IMR-90 (cell line): ENCODE measurements at regions not wholly inside any gene's neighbourhood (a gene's known extent, or its start where the extent isn't known, plus 50 kb on each side); places are given as distances from the start of the nearest gene placed in this dataset.

Source experiments
- CEBPB ChIP-seq: IDR thresholded peaks from 2 replicates; pipeline ENCODE4 v1.6.1; 2012; ENCODE audit warnings: low read depth, low read length, improper control_type of control experiment
- CHD1 ChIP-seq: IDR thresholded peaks from 2 replicates; pipeline ENCODE4 v1.6.1; 2012; ENCODE audit warnings: low read depth, low read length, improper control_type of control experiment
- CTCF ChIP-seq: conservative IDR thresholded peaks from 2 replicates; pipeline ENCODE4 v1.5.1; 2012; ENCODE audit warnings: mild to moderate bottlenecking, low read depth, low read length, improper control_type of control experiment
- ELK1 ChIP-seq: fragments of 150-350 bp; IDR thresholded peaks from 2 replicates; pipeline ENCODE4 v1.6.1; 2016; ENCODE audit warnings: low read depth, mild to moderate bottlenecking, low read length, moderate library complexity, borderline replicate concordance
- MXI1 ChIP-seq: IDR thresholded peaks from 2 replicates; pipeline ENCODE4 v1.6.1; 2012; ENCODE audit warnings: low read depth, mild to moderate bottlenecking, low read length, moderate library complexity, borderline replicate concordance
- NFE2L2 ChIP-seq: fragments of 150-350 bp; IDR thresholded peaks from 2 replicates; pipeline ENCODE4 v1.6.1; 2016; ENCODE audit warnings: low read depth, mild to moderate bottlenecking, low read length
- POLR2A ChIP-seq: IDR thresholded peaks from 2 replicates; pipeline ENCODE4 v1.6.1; 2012; ENCODE audit warnings: mild to moderate bottlenecking, low read depth, low read length
- RAD21 ChIP-seq: IDR thresholded peaks from 2 replicates; pipeline ENCODE4 v1.6.1; 2012; ENCODE audit warnings: low read length, improper control_type of control experiment
- RCOR1 ChIP-seq: IDR thresholded peaks from 2 replicates; pipeline ENCODE4 v1.6.1; 2012; ENCODE audit warnings: mild to moderate bottlenecking, low read length, improper control_type of control experiment; ENCODE audit not compliant: insufficient replicate concordance
- RFX5 ChIP-seq: IDR thresholded peaks from 2 replicates; pipeline ENCODE4 v1.8.0; 2012; ENCODE audit warnings: low read depth, mild to moderate bottlenecking, low read length, moderate library complexity
- SMC3 ChIP-seq: fragments of 150-350 bp; IDR thresholded peaks from 2 replicates; pipeline ENCODE4 v1.6.1; 2016; ENCODE audit warnings: low read depth, mild to moderate bottlenecking, antibody characterized with exemption, low read length, moderate library complexity

- TF ChIP-seq ELK1, result no peak
- TF ChIP-seq POLR2A, result no peak
- no peak for TF ChIP-seq RCOR1
- TF ChIP-seq CTCF, result no peak
- no peak for TF ChIP-seq RFX5
- TF ChIP-seq CHD1, result no peak
- no peak for TF ChIP-seq SMC3
- TF ChIP-seq MXI1, result no peak
- TF ChIP-seq CEBPB, result no peak
- no peak for TF ChIP-seq NFE2L2
- no peak for TF ChIP-seq RAD21
Measured at GRCh38 chr3:65149877-65150276, 462.1 kb upstream of the ADAMTS9 start.
